Ascending aorta (tissue), 2 donors: ENCODE measurements at regions not wholly inside any gene's neighbourhood (a gene's known extent, or its start where the extent isn't known, plus 50 kb on each side); places are given as distances from the start of the nearest gene placed in this dataset.
A peak's percentile ranks its signal among the peaks of the same experiment; 100 is the strongest.
"Not testable (repeated sequence)": the region's sequence is repeated elsewhere in the genome, so short reads cannot be mapped to it uniquely, and the experiment has no call there.

Source experiments
- DNase-seq, 2 donors: peaks; one replicate each; pipeline ENCODE4 v3.0.0-alpha.2; 2019; ENCODE audit warnings: low spot score in 2 of 2
- H3K27ac ChIP-seq, 2 donors: fragments of 200-600 bp; sonication (generic); one replicate each; pipeline ENCODE4 v1.5.1; 2016 to 2017; ENCODE audit warnings: mild to moderate bottlenecking in 1 of 2
- H3K27me3 ChIP-seq: fragments of 200-600 bp; sonication (generic); one replicate; pipeline ENCODE4 v1.5.1; 2017
- H3K36me3 ChIP-seq, 2 donors: fragments of 200-600 bp; sonication (generic); one replicate each; pipeline ENCODE4 v1.5.1; 2016
- H3K4me1 ChIP-seq, 2 donors: fragments of 200-600 bp; sonication (generic); one replicate each; pipeline ENCODE4 v1.5.1; 2016 to 2017; ENCODE audit warnings: mild to moderate bottlenecking in 1 of 2
- H3K4me3 ChIP-seq, 2 donors: fragments of 200-600 bp; sonication (generic); one replicate each; pipeline ENCODE4 v1.5.1; 2016 to 2017; ENCODE audit warnings: mild to moderate bottlenecking in 1 of 2
- H3K9me3 ChIP-seq, 2 donors: fragments of 200-600 bp; sonication (generic); one replicate each; pipeline ENCODE4 v1.5.1; 2016
- intact Hi-C: fragments of 100-400 bp; cut with DNase I; formaldehyde crosslinking; loops from one replicate; pipeline ENCODE4 v1.15.1; 2023
- TF ChIP-seq, protein P1 (sequence below), 3 experiments: fragments of 200-600 bp in 2 of 3; fragments of 450-650 bp in 1 of 3; sonication (generic) in 2 of 3; IDR thresholded peaks; one replicate each; pipeline ENCODE4 v1.5.1; 2016 to 2019; ENCODE audit warnings: antibody characterized with exemption in 3 of 3, mild to moderate bottlenecking in 1 of 3, moderate library complexity in 1 of 3

DNA sequence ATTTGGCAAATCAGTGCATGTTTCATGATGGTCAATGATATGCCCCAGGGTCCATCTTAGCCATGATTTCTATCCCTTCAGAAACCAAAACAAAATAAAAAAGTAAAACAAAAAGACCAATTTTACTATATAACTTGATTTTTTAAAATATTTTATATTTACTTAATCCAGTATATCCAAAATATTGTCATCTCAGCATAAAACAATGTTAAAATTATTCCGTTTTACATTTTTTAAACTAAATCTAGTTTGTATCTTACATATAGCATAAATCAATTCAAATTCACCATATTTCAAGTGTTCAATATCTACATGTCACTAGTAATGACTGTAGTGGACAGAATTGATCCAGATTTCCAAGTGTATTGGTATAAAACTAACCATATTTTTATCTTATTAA, 277.7 kb upstream of the ZNF322 start:
- H3K27me3 ChIP-seq, H3K27ac ChIP-seq, H3K9me3 ChIP-seq, H3K36me3 ChIP-seq, H3K4me3 ChIP-seq, intact Hi-C loops, H3K4me1 ChIP-seq, DNase-seq: not testable (repeated sequence)

DNA sequence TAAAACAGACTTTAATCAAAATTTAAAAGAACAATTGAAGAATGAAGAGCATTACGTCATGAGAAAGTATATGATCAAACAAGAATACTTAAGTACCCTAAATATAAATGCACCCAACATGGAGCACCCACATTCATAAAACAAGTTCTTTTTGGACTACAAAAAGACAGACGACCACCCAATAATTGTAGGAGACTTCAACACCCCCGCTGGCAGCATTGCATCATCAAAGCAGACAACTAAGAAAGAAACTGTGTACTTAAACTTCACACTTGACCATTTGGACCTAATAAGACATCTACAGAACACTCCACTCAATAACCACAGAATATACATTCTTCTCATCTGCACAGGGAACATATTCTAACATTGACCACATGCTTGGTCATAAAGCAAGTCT, 291.7 kb upstream of the ZNF322 start:
- H3K4me3 ChIP-seq, H3K36me3 ChIP-seq, DNase-seq, H3K27ac ChIP-seq, intact Hi-C loops, H3K9me3 ChIP-seq, H3K4me1 ChIP-seq, H3K27me3 ChIP-seq: not testable (repeated sequence)

DNA sequence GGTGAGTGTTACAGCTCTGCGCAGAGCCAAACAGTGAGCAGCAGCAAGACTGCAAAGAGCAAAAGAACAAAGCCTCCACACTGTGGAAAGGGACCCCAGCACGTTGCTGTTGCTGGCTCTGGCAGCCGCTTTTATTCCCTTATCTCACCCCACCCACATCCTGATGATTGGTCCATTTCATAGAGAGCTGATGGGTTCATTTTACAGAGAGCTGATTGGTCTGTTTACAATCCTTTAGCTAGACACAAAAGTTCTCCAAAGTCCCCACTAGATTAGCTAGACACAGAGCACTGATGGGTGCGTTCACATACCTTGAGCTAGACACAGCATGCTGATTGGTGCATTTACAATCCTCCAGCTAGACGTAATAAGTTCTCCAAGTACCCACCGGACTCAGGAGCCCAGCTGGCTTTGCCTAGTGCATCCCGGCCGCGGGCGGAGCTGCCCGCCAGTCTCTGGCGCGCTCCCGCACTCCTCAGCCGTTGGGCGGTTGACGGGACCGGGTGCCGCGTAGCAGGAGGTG, 291.4 kb upstream of the PRSS16 start:
- H3K36me3 ChIP-seq, intact Hi-C loops, H3K4me1 ChIP-seq, H3K9me3 ChIP-seq, H3K27me3 ChIP-seq: not testable (repeated sequence)
- DNase-seq, result peak; percentile 8 to 64
- Histone ChIP-seq H3K27ac (peak overlapping the region; percentile 77 to 86), H3K4me3 (peak overlapping the region; percentile 71 to 88)

DNA sequence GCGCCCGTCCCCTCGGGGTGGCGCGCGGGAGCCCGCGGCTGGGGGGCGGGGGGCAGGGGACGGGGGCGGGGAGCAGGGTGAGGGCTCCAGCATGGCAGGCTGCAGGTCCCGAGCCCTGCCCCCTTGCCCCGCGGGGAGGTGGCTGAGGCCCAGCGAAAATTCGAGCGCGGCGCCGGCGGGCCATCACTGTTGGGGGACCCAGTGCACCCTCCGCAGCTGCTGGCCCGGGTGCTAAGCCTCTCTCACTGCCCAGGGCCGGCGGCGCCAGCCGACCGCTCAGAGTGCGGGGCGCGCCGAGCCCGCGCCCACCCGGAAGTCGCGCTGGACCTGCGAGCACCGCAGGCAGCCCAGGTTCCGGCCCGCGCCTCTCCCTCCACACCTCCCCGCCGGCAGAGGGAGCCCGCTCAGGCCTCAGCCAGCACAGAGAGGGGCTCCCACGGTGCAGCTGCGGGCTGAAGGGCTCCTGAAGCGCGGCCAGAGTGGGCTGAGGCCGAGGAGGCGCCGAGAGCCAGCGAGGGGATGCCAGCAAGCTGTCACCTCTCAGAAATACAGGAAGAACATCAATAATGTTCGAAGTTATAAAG, 290.8 kb upstream of the PRSS16 start:
- peak; percentile 16 to 86 for DNase-seq
- H3K4me1 ChIP-seq, H3K36me3 ChIP-seq, H3K27me3 ChIP-seq, intact Hi-C loops, H3K9me3 ChIP-seq: not testable (repeated sequence)
- Histone ChIP-seq H3K4me3 (peak overlapping the region; percentile 71 to 88), H3K27ac (peak overlapping the region; percentile 77 to 86)
- TF ChIP-seq, protein P1, sequence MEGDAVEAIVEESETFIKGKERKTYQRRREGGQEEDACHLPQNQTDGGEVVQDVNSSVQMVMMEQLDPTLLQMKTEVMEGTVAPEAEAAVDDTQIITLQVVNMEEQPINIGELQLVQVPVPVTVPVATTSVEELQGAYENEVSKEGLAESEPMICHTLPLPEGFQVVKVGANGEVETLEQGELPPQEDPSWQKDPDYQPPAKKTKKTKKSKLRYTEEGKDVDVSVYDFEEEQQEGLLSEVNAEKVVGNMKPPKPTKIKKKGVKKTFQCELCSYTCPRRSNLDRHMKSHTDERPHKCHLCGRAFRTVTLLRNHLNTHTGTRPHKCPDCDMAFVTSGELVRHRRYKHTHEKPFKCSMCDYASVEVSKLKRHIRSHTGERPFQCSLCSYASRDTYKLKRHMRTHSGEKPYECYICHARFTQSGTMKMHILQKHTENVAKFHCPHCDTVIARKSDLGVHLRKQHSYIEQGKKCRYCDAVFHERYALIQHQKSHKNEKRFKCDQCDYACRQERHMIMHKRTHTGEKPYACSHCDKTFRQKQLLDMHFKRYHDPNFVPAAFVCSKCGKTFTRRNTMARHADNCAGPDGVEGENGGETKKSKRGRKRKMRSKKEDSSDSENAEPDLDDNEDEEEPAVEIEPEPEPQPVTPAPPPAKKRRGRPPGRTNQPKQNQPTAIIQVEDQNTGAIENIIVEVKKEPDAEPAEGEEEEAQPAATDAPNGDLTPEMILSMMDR (IDR thresholded peaks at IDR 0.05), result peak; percentile 46 to 67 (median 52)

DNA sequence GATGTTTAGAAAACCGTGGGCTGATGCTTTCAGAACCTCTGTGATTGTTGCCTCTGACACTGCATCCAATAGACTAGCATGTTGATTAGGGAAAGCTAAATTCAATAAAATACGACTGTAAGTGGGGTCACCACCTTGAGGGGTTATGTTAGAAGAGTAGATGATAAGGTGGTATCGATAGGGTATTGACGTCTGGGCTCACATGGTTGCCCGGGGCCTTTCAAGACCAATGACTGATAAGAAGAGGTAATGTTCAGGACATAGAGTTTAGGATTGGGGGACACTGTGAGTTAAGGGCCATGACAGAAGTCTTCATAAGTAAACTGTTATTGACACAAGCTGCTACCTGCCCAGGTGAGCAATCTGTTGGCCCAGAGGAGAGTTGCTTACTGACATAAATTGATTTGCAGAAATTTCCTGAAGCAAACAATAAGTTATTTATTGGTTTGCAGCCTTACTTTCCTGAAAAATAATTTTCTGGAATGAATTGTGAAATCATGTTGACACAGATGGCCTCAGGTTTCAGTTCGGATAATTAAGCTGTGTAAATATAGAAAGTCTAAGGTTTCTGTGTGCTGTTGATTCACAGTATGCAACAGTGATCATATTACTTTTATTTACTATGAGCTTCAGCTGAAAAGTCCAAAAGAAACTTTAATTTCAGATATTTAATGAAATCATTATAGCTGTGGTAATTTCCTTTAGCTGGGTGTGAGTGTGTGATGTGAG, 289.9 kb upstream of the PRSS16 start:
- peak overlapping the region; percentile 71 to 88 for H3K4me3 ChIP-seq
- intact Hi-C loops, DNase-seq, H3K27ac ChIP-seq, H3K36me3 ChIP-seq, H3K27me3 ChIP-seq, H3K9me3 ChIP-seq, H3K4me1 ChIP-seq: not testable (repeated sequence)

DNA sequence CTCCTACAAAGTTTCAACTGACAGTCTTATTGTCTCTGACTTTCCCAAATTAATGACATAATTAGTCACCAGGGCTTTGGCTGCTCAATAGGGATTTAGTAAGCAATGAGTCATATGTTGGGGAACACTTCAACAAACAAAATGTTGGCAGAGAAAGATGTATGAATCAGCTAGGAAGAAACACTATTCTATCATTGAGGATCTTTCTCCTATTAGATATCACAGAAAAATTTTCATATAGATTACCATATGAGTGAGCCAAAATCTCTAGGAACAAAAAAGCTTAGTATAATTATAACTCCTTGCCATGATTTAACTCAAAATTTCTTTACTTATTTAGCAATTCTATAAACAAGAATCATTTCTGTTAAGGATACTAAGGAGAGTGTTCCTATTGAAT, 286.3 kb upstream of the PRSS16 start:
- H3K9me3 ChIP-seq, DNase-seq, H3K27ac ChIP-seq, intact Hi-C loops, H3K36me3 ChIP-seq, H3K27me3 ChIP-seq, H3K4me1 ChIP-seq, H3K4me3 ChIP-seq: not testable (repeated sequence)

DNA sequence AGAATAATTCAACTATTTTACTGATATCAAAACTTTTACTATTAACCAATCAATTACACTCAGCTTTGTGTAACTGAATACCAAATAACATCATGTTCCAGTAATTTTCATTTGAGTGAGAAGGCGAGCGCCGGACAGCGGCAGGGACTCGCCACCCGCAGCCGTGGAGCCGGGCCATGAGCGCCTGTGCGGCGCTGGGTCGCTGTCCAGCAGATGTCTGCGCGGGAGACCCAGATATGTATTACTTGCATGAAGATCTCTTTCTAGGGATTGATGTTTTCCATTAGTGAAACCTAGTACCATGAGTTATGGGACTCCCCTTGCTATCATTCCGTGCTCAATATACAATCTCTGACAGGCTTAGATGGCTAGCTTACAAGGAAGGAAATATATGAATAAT, 245.1 kb upstream of the PRSS16 start:
- Histone ChIP-seq H3K27me3 (no peaks in the 10 kb centered on the region), H3K4me3 (no peak overlapping the region), H3K9me3 (peaks cover 6% of the 10 kb centered on the region in 2 donors), H3K36me3 (no peaks in the 10 kb centered on the region), H3K4me1 (no peaks in the 10 kb centered on the region), H3K27ac (no peak overlapping the region)
- intact Hi-C loops, result no loop called here
- TF ChIP-seq, protein P1 (IDR thresholded peaks at IDR 0.05), result no peak
- DNase-seq, result no peak

DNA sequence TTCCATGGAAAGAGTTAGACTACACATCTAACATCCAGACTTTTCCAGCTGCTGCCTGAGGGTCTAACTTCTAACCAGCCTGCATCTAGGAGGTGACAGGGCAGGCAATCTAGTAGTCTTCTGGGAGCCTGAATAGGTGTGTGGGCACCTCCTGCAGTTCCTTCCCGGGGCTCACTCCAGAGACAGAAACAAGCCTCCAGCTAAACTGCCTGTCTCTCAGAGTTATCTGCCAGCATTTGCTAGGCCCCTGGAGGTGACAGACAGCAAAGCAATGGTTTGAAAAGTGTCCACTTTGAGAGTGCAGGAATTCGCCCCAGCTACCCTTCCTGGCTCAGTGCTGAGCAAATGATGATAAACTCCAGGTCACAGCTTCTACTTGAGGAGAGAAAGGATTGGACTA, 240.5 kb upstream of the PRSS16 start:
- Histone ChIP-seq H3K4me3 (no peak overlapping the region), H3K27ac (no peak overlapping the region), H3K9me3 (peaks cover 6 to 26% of the 10 kb centered on the region in 2 donors), H3K36me3 (no peaks in the 10 kb centered on the region), H3K4me1 (no peaks in the 10 kb centered on the region), H3K27me3 (no peaks in the 10 kb centered on the region)
- DNase-seq, result no peak
- TF ChIP-seq, protein P1 (IDR thresholded peaks at IDR 0.05), result no peak
- intact Hi-C loops, result no loop called here

DNA sequence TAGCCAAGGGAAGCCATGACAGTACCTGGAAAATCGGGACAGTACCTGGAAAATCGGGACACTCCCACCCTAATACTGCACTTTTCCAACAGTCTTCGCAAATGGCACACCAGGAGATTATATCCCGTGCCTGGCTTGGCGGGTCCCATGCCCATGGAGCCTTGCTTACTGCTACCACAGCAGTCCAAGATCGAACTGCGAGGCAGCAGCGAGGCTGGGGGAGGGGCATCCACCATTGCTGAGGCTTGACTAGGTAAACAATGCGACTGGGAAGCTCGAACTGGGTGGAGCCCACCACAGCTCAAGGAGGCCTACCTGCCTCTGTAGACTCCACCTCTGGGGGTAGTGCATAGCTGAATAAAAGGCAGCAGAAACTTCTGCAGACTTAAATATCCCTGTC, 238.9 kb upstream of the PRSS16 start:
- H3K36me3 ChIP-seq, DNase-seq, H3K27me3 ChIP-seq, H3K4me1 ChIP-seq, H3K4me3 ChIP-seq, intact Hi-C loops, H3K27ac ChIP-seq: not testable (repeated sequence)
- H3K9me3 ChIP-seq, result peaks cover 6 to 26% of the 10 kb centered on the region in 2 donors

DNA sequence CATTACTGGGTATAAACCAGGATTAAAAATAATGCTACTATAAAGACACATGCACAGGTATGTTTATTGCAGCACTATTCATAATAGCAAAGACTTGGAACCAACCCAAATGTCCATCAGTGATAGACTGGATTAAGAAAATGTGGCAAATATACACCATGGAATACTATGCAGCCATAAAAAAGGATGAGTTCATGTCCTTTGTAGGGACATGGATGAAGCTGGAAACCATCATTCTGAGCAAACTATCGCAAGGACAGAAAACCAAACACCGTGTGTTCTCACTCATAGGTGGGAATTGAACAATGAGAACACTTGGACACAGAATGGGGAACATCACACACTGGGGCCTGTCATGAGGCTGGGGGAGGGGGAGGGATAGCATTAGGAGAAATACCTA, 233.4 kb upstream of the PRSS16 start:
- H3K27me3 ChIP-seq, H3K36me3 ChIP-seq, H3K4me3 ChIP-seq, intact Hi-C loops, H3K27ac ChIP-seq, DNase-seq, H3K4me1 ChIP-seq: not testable (repeated sequence)
- H3K9me3 ChIP-seq, result peaks cover 11 to 39% of the 10 kb centered on the region in 2 donors
